ENCODE measurements at regions not wholly inside any gene's neighbourhood (a gene's known extent, or its start where the extent isn't known, plus 50 kb on each side); places are given as distances from the start of the nearest gene placed in this dataset.
"Not testable (repeated sequence)": the region's sequence is repeated elsewhere in the genome, so short reads cannot be mapped to it uniquely, and the experiment has no call there.

DNA sequence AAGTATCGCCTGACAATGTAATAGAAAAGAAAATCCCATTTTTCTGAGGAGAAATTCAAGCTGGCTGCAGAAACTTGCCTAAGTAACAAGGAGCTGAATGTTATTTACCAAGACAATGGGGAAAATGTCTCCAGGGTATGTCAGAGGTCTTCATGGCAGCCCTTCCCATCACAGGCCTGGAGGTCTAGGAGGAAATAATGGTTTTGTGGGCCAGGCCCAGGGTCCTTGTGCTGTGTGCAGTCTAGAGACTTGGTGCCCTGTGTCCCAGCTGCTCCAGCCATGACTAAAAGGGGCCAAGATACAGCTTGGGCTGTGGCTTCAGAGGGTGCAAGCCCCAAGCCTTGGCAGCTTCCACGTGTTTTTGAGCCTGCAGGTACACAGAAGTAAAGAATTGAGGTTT is 120.5 kb upstream of the PKP2 start:
- H3K27ac Mint-ChIP-seq; H3K27me3 Mint-ChIP-seq; DNase-seq; ATAC-seq; H3K36me3 Mint-ChIP-seq (ENCODE audit: low read depth); H3K4me1 Mint-ChIP-seq; H3K4me3 Mint-ChIP-seq; CTCF ChIA-PET; POLR2A ChIA-PET; intact Hi-C loops (cut with DNase I, micrococcal nuclease): not testable (repeated sequence)
- peaks cover 11% of the 10 kb centered on the region for H3K9me3 Mint-ChIP-seq (ENCODE audit: low read depth)

DNA sequence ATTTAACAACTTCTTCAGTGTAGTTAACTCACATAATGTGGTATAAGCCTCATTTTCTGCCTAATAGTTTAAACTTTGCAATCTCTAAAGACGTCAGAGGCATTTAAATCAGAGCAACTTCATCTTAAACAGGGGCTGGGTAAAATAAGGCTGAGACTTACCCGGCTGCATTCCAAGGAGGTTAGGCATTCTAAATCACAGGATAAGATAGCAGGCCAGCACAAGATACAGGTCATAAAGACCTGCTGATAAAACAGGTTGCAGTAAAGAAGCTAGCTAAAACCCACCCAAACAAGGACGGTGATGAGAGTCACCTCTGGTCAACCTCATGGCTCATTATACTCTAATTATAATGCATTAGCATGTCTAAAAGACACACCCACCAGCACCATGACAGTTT is 115.6 kb upstream of the PKP2 start:
- H3K9me3 Mint-ChIP-seq (ENCODE audit: low read depth) = peaks cover 10% of the 10 kb centered on the region
- ChIA-PET POLR2A (interaction anchor here (0.6 kb wide), 1 partner anchor 120 kb away, joined by 3 read pairs; no protein-coding TSS in a partner anchor), CTCF (no interaction called here)

DNA sequence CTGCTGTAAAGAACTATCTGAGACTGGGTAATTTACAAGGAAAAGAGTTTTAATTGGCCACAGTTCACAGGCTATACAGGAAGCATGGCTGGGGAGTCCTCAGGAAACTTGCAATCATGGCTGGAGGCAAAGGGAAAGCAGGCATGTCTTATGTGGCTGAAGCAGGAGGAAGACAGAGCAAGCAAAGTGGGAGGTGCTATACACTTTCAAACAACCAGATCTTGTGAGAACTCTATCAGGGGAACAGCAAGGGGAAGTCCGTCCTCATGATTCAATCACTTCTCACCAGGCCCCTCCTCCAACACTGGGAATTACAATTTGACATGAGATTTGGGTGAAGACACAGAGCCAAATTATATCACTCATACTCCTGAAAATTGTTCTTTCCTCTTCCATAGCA is 109.5 kb upstream of the PKP2 start:
- H3K27ac Mint-ChIP-seq = no peak overlapping the region
- ChIA-PET CTCF (no interaction called here), POLR2A (no interaction called here)
- H3K36me3 Mint-ChIP-seq (ENCODE audit: low read depth) = no peaks in the 10 kb centered on the region
- no peaks in the 10 kb centered on the region for H3K4me1 Mint-ChIP-seq
- DNase-seq (no peak), ATAC-seq (no peak)
- no peak overlapping the region for H3K4me3 Mint-ChIP-seq
- H3K9me3 Mint-ChIP-seq (ENCODE audit: low read depth) = peaks cover 14% of the 10 kb centered on the region
- peaks cover 2% of the 10 kb centered on the region for H3K27me3 Mint-ChIP-seq
- intact Hi-C loops (cut with DNase I, micrococcal nuclease) = no loop called here

More for the DNA sequence above, 115.6 kb upstream of the PKP2 start:
- no peaks in the 10 kb centered on the region for H3K4me1 Mint-ChIP-seq
- peaks cover 2% of the 10 kb centered on the region for H3K27me3 Mint-ChIP-seq
- H3K36me3 Mint-ChIP-seq (ENCODE audit: low read depth) = peaks cover 1% of the 10 kb centered on the region
- ATAC-seq (no peak), DNase-seq (no peak)
- no peak overlapping the region for H3K27ac Mint-ChIP-seq
- no peak overlapping the region for H3K4me3 Mint-ChIP-seq
- intact Hi-C loops (cut with DNase I, micrococcal nuclease) = no loop called here

DNA sequence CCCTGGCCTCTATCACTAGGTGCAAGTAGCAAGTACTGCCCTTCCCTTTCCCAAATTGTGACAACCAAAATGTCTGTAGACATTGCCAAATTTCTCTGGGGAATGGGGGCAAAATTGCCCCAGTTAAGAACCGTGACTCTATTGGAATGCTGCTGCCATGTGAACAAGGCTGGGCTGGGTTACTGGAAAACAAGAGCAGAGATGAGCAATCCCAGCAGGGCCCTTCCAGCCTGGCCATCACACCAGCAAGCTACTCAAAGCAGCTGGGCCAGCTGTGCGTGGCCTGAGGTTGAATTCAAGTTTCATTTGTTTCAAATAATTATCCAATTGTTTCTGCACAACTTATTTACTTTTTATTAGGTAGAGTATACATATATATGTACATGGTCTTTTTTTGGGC is 103.4 kb upstream of the PKP2 start:
- intact Hi-C loops (cut with DNase I, micrococcal nuclease) = no loop called here
- Mint-ChIP-seq H3K27me3 (no peaks in the 10 kb centered on the region), H3K4me3 (no peak overlapping the region), H3K36me3 (ENCODE audit: low read depth) (no peaks in the 10 kb centered on the region), H3K27ac (no peak overlapping the region), H3K4me1 (no peaks in the 10 kb centered on the region), H3K9me3 (ENCODE audit: low read depth) (peaks cover 11% of the 10 kb centered on the region)
- CTCF ChIA-PET = no interaction called here
- no peak for DNase-seq
- POLR2A ChIA-PET = no interaction called here
- ATAC-seq = no peak

DNA sequence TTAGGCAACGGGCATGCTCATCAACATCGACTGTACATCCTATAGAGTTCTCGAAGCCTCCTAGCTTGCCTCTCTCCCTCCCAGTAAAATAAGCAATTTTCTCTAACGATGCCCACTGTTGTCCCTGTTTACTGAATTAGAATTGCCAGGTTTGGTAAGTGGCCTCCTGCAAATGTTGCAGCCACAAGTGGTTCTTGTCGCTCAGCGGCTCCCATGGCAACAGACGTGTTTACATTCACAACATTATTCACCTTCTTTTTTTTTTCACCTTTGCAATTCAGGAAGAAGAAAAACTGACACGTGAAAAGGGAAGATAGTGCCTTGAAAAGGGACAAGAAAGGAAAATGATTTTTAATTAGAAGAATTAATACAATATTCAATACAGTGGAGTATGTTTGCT is 100.9 kb upstream of the PKP2 start:
- H3K4me3 Mint-ChIP-seq = no peak overlapping the region
- ATAC-seq (no peak), DNase-seq (no peak)
- intact Hi-C loops (cut with DNase I, micrococcal nuclease) = no loop called here
- peaks cover 5% of the 10 kb centered on the region for H3K9me3 Mint-ChIP-seq (ENCODE audit: low read depth)
- H3K4me1 Mint-ChIP-seq = no peaks in the 10 kb centered on the region
- ChIA-PET CTCF (no interaction called here), POLR2A (no interaction called here)
- H3K27ac Mint-ChIP-seq = no peak overlapping the region
- H3K36me3 Mint-ChIP-seq (ENCODE audit: low read depth) = no peaks in the 10 kb centered on the region
- H3K27me3 Mint-ChIP-seq = no peaks in the 10 kb centered on the region

DNA sequence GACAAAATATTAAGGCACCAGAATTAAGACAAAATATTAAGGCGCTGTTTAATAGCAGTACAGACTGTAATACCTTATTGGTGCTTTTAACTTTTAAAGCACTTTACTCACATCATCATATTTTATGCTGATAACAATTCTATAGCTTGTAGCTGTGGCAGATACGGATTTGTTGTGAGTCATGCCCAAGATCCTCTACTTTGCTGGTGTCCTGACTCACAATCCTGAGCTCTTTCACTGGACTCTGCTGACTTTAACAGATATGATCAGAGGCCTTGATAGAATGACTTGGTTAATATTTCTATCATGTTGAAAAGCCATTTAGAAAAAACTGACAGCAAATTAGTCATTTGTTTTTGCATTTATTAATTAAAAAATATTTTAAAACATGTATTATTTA is 99.0 kb upstream of the PKP2 start:
- ChIA-PET CTCF (no interaction called here), POLR2A (no interaction called here)
- Mint-ChIP-seq H3K27me3 (no peaks in the 10 kb centered on the region), H3K9me3 (ENCODE audit: low read depth) (peaks cover 5% of the 10 kb centered on the region), H3K4me1 (no peaks in the 10 kb centered on the region), H3K36me3 (ENCODE audit: low read depth) (no peaks in the 10 kb centered on the region), H3K4me3 (no peak overlapping the region), H3K27ac (no peak overlapping the region)
- intact Hi-C loops (cut with DNase I, micrococcal nuclease) = no loop called here
- ATAC-seq (no peak), DNase-seq (no peak)

DNA sequence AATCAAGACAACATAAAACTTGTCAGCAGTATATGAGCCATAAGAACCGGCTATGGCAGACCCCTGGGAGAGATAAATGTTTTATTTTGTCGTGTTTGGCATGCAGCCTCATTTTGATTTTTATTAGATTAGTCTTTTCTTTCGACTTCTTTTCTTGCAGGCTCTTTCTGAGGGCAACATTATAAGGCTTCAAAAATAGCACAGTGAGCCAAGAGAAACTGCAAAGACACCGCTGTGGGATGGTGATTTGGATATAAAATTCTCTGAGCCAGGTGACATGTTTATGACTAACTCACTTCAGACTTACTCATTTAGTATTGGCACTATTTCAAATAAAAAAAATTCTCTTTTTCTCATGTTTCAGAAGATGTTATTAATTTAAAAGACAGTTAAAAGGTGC is 96.8 kb upstream of the PKP2 start:
- ATAC-seq = no peak
- Mint-ChIP-seq H3K27ac (no peak overlapping the region), H3K4me3 (no peak overlapping the region), H3K4me1 (no peaks in the 10 kb centered on the region), H3K36me3 (ENCODE audit: low read depth) (no peaks in the 10 kb centered on the region), H3K9me3 (ENCODE audit: low read depth) (peaks cover 5% of the 10 kb centered on the region), H3K27me3 (no peaks in the 10 kb centered on the region)
- CTCF ChIA-PET = no interaction called here
- intact Hi-C loops (cut with DNase I, micrococcal nuclease) = no loop called here
- DNase-seq = no peak
- POLR2A ChIA-PET = no interaction called here

DNA sequence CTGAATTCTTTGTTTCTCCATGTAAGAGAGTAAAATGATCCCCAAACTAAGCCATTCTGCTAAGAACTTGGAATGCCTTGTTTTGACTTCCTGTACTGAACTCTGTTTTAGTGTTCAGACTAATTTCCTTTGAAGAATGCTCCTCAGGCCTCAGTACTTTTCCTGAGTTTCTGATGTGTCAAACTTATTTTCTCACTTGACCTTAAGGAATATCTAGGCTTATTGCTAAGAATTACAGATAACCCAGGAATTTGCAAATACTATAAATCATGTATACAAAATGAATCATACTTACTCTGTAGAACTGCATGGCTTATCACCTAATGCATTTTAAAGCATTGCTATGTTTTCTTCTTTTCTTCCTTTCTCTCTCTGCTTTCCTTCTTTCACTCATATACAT is 93.1 kb upstream of the PKP2 start:
- Mint-ChIP-seq H3K4me3 (no peak overlapping the region), H3K27me3 (peaks cover 3% of the 10 kb centered on the region), H3K4me1 (no peaks in the 10 kb centered on the region), H3K9me3 (ENCODE audit: low read depth) (no peaks in the 10 kb centered on the region), H3K27ac (no peak overlapping the region), H3K36me3 (ENCODE audit: low read depth) (no peaks in the 10 kb centered on the region)
- ATAC-seq = no peak
- DNase-seq = no peak
- intact Hi-C loops (cut with DNase I, micrococcal nuclease) = no loop called here
- CTCF ChIA-PET = no interaction called here
- POLR2A ChIA-PET = no interaction called here

DNA sequence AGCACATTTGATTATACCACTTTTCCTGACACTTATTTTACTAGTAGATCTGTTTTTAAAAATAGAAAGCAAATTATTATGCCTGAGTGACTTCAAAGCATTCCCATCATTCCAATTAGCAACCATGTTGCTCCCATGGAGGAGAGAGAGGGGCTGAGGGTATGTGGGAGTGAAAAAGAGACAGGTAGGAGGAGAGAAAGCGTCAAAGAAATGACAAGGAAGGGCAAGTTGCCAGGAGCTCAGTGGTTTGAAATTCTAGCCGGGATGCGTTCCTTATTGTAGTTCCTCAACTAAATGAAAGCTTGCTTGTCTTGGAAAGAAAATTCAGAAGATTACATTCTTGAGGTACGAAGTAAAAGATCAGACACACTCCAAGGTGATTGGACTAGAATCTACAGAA is 92.4 kb upstream of the PKP2 start:
- CTCF ChIA-PET = no interaction called here
- Mint-ChIP-seq H3K4me3 (no peak overlapping the region), H3K4me1 (no peaks in the 10 kb centered on the region), H3K27ac (no peak overlapping the region), H3K9me3 (ENCODE audit: low read depth) (no peaks in the 10 kb centered on the region), H3K27me3 (peaks cover 5% of the 10 kb centered on the region), H3K36me3 (ENCODE audit: low read depth) (no peaks in the 10 kb centered on the region)
- intact Hi-C loops (cut with DNase I, micrococcal nuclease) = no loop called here
- POLR2A ChIA-PET = no interaction called here
- no peak for DNase-seq
- no peak for ATAC-seq

DNA sequence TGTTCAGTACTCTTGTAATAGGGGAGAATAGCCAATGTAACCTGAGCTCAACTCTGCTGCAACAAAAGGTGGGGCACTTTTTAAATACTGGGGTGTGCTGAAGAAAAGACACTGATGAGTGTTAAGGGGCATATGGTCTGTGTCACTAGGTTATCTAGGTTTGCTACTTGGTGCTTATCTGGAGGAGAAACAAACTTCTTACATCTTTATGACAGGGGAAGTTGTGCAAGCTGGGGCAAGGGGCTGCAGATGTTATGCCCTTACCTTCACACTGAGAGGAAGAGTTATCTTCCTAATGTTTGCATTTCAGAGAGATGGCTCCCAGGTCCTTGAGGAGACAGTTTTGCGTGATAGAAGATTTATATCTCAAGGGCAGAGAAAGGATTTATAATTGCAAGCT is 90.9 kb upstream of the PKP2 start:
- CTCF ChIA-PET = no interaction called here
- intact Hi-C loops (cut with DNase I, micrococcal nuclease) = no loop called here
- no peak overlapping the region for H3K4me3 Mint-ChIP-seq

DNA sequence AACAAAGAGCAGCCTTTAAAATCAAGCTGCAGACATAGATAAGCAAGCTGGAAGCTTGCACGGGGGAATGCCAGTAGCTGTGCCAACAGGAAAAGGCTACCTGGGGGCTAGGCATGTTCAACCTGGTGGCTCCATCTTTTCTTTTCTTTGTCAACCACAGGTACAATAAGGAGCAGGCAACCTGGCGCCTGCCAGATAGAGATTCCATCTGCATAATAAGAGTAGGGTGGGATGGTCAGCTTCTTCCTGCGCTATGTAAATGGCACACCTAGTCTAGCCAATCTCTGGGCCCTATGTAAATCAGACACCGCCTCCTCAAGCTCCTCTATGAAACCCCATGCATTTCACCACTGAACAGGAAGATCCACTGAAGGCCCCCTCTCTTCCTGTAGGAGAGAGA is 87.4 kb upstream of the PKP2 start:
- ATAC-seq (no peak), DNase-seq (no peak)
- Mint-ChIP-seq H3K36me3 (ENCODE audit: low read depth) (no peaks in the 10 kb centered on the region), H3K27ac (no peak overlapping the region), H3K4me1 (no peaks in the 10 kb centered on the region), H3K4me3 (no peak overlapping the region), H3K27me3 (peaks cover 10% of the 10 kb centered on the region), H3K9me3 (ENCODE audit: low read depth) (no peaks in the 10 kb centered on the region)
- POLR2A ChIA-PET = no interaction called here
- CTCF ChIA-PET = no interaction called here
- intact Hi-C loops (cut with DNase I, micrococcal nuclease) = no loop called here

More for the DNA sequence above, 90.9 kb upstream of the PKP2 start:
- no peak overlapping the region for H3K27ac Mint-ChIP-seq
- POLR2A ChIA-PET = no interaction called here
- H3K27me3 Mint-ChIP-seq = peaks cover 5% of the 10 kb centered on the region
- no peak for DNase-seq
- H3K9me3 Mint-ChIP-seq (ENCODE audit: low read depth) = no peaks in the 10 kb centered on the region
- no peaks in the 10 kb centered on the region for H3K36me3 Mint-ChIP-seq (ENCODE audit: low read depth)
- H3K4me1 Mint-ChIP-seq = no peaks in the 10 kb centered on the region
- ATAC-seq = no peak

DNA sequence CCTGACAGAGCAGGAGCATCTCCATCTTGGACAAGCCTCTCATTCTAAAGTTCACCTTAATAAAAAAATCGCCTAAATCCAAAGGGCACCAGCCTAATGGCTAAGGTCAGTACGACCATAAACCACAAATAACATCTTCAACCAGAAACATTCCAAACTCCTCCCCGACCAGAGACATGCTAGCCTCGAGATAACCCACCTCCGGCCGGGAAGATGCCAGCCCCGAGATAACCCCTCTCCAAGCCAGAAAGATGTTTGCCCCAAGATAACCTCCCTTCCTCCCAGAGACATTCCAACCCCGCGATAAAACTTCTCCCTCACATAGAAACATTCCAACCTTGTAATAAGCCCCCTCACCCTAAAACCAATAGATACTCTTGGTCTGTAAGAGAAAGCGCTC is 86.8 kb upstream of the PKP2 start:
- CTCF ChIA-PET = no interaction called here
- DNase-seq = no peak
- no peak overlapping the region for H3K4me3 Mint-ChIP-seq
- H3K36me3 Mint-ChIP-seq (ENCODE audit: low read depth) = no peaks in the 10 kb centered on the region
- no peak overlapping the region for H3K27ac Mint-ChIP-seq
- POLR2A ChIA-PET = no interaction called here
- no peak for ATAC-seq
- no peaks in the 10 kb centered on the region for H3K9me3 Mint-ChIP-seq (ENCODE audit: low read depth)
- intact Hi-C loops (cut with DNase I, micrococcal nuclease) = no loop called here
- peaks cover 10% of the 10 kb centered on the region for H3K27me3 Mint-ChIP-seq
- H3K4me1 Mint-ChIP-seq = no peaks in the 10 kb centered on the region

DNA sequence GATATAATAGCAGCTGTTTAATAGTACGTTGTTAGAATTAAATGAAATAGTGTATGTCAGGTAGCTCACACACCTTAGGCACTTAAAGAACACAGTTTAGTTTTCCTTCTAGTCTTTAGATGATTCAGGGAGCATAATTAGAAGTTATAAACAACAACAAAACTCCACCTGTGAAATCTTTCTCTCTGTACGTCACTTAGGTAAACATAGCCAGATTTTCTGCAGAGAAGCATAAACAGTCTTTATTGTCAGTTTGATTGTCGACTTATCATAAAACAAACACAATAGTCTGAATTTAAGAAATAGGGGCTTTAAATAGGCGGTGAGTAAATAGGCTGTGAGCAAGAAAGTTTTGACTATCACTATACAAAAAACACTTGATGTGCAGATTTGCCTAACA is 84.6 kb upstream of the PKP2 start:
- intact Hi-C loops (cut with DNase I, micrococcal nuclease) = no loop called here
- Mint-ChIP-seq H3K27me3 (peaks cover 8% of the 10 kb centered on the region), H3K9me3 (ENCODE audit: low read depth) (no peaks in the 10 kb centered on the region), H3K36me3 (ENCODE audit: low read depth) (no peaks in the 10 kb centered on the region), H3K4me1 (no peaks in the 10 kb centered on the region), H3K4me3 (no peak overlapping the region), H3K27ac (no peak overlapping the region)
- DNase-seq (no peak), ATAC-seq (no peak)
- CTCF ChIA-PET = no interaction called here
- POLR2A ChIA-PET = no interaction called here

Measured in activated CD4-positive, alpha-beta T cell treated with anti-CD3 and anti-CD28 coated beads for 36 hours (primary cell).